ENCODE measurements at regions not wholly inside any gene's neighbourhood (a gene's known extent, or its start where the extent isn't known, plus 50 kb on each side); places are given as distances from the start of the nearest gene placed in this dataset.

GRCh38 chr20:55159230-55159629, 683.8 kb downstream of the DOK5 start (continued):
- TF ChIP-seq NFXL1 (IDR thresholded peaks at IDR 0.05; ENCODE audit: borderline replicate concordance) (no peak), E2F8 (IDR thresholded peaks at IDR 0.05; ENCODE audit: low read depth, partially characterized antibody) (no peak), IKZF2 (IDR thresholded peaks at IDR 0.05) (no peak)

- 50% methylated on average over 2 of the region's 2 CpGs for WGBS (ENCODE audit: insufficient coverage, insufficient replicate concordance, low lambda C conversion rate, missing lambda C conversion rate)
- BruUV-seq (replicated peaks): no TSS peak
- CTCF ChIA-PET: interaction anchor here (0.5 kb wide), 1 partner anchor 839 kb away, joined by 3 read pairs; no protein-coding TSS in a partner anchor
Measured at GRCh38 chr20:55158446-55158845, 683.1 kb downstream of the DOK5 start.

More at GRCh38 chr20:55158446-55158845, 683.1 kb downstream of the DOK5 start:
- ChIA-PET POLR2A (no interaction called here), SMC1A (ENCODE audit: uncharacterized antibody, unreplicated experiment) (interaction anchor here (0.6 to 1.1 kb wide), 4 partner anchors 21 to 820 kb away, joined by 3 read pairs; no protein-coding TSS in a partner anchor), RAD21 (ENCODE audit: unreplicated experiment) (no interaction called here)
- in situ Hi-C loops (cut with MboI) (no loop called here), intact Hi-C loops (cut with micrococcal nuclease; ENCODE audit: unreplicated experiment) (no loop called here)
- Histone ChIP-seq H3K36me3 (ENCODE audit: control insufficient read depth in 2 of 2, insufficient read depth in 2 of 2, low read length in 1 of 2) (no peaks in the 10 kb centered on the region), H3K9me3 (replicated peaks; ENCODE audit: control insufficient read depth, insufficient read depth, low read length) (no peaks in the 10 kb centered on the region), H4K20me1 (ENCODE audit: control insufficient read depth, insufficient read depth) (no peaks in the 10 kb centered on the region), H3K4me2 (ENCODE audit: control insufficient read depth, insufficient read depth) (no peak overlapping the region), H3K27ac (ENCODE audit: control insufficient read depth, insufficient read depth) (no peak overlapping the region), H3K4me1 (ENCODE audit: control insufficient read depth, insufficient read depth, low read length) (no peaks in the 10 kb centered on the region), H2AFZ (ENCODE audit: control insufficient read depth, low read depth, low read length) (no peak overlapping the region), H3K4me3 (no peak overlapping the region), H3K27me3 (replicated peaks in 1 of 2; ENCODE audit: control insufficient read depth in 2 of 2, insufficient read depth in 2 of 2, low read length in 1 of 2) (no peaks in the 10 kb centered on the region), H3K9ac (ENCODE audit: control insufficient read depth, insufficient read depth, low read length) (no peak overlapping the region), H3K79me2 (ENCODE audit: control insufficient read depth, insufficient read depth, low read length) (no peaks in the 10 kb centered on the region)
- TF ChIP-seq NFYB (IDR thresholded peaks at IDR 0.05; ENCODE audit: insufficient read depth, low read depth, low read length) (no peak), ZNF622 (IDR thresholded peaks at IDR 0.05) (no peak), EGR1 (IDR thresholded peaks at IDR 0.05; ENCODE audit: borderline replicate concordance in 1 of 2, low read depth in 2 of 2, low read length in 2 of 2) (no peak), SMARCA5 (IDR thresholded peaks at IDR 0.05) (no peak), IKZF2 (IDR thresholded peaks at IDR 0.05) (no peak), MYC (IDR thresholded peaks at IDR 0.05; ENCODE audit: insufficient read depth, insufficient read length, insufficient replicate concordance, low read length, severe bottlenecking) (no peak), SUZ12 (IDR thresholded peaks at IDR 0.05; ENCODE audit: unreplicated experiment) (no peak), KLF5 (IDR thresholded peaks at IDR 0.05; ENCODE audit: partially characterized antibody) (no peak)
- no peak for ATAC-seq
- no peak for FAIRE-seq
- DNase-seq (ENCODE audit: low read depth, low spot score): no peak

All from GM12878 (cell line).